Psoas muscle (tissue), 7 donors: ENCODE measurements at regions not wholly inside any gene's neighbourhood (a gene's known extent, or its start where the extent isn't known, plus 50 kb on each side); places are given as distances from the start of the nearest gene placed in this dataset.

Experiments used
- ATAC-seq, 4 donors: fragments of 200-7000 bp; cut with Tn5 transposase; one replicate each; pipeline ENCODE4 v1.9.1; 2020; ENCODE audit warnings: moderate library complexity in 3 of 4, mild to moderate bottlenecking in 2 of 4
- DNase-seq, 2 donors: peaks; one replicate each; pipeline ENCODE4 v3.0.0-alpha.2; 2020
- H3K27ac ChIP-seq: fragments of 200-600 bp; one replicate; pipeline ENCODE4 v1.8.0; 2022
- H3K27me3 ChIP-seq, 3 donors: fragments of 200-600 bp in 1 of 3; one replicate each; pipeline versions ENCODE4 v1.6.1 to v1.8.0; 2013 to 2022; ENCODE audit warnings: low read length in 2 of 3, mild to moderate bottlenecking in 2 of 3, moderate library complexity in 1 of 3; ENCODE audit not compliant: insufficient read depth in 3 of 3
- H3K36me3 ChIP-seq, 2 donors: fragments of 200-600 bp in 1 of 2; one replicate each; pipeline versions ENCODE4 v1.6.1 to v1.8.0; 2013 to 2022; ENCODE audit warnings: low read depth in 1 of 2, mild to moderate bottlenecking in 1 of 2, moderate library complexity in 1 of 2; ENCODE audit not compliant: insufficient read depth in 1 of 2
- H3K4me1 ChIP-seq: fragments of 200-600 bp; one replicate; pipeline ENCODE4 v1.8.0; 2022
- H3K4me3 ChIP-seq: fragments of 200-600 bp; one replicate; pipeline ENCODE4 v1.8.0; 2022; ENCODE audit warnings: mild to moderate bottlenecking
- H3K9me3 ChIP-seq: fragments of 200-600 bp; one replicate; pipeline ENCODE4 v1.8.0; 2022
- CTCF ChIP-seq: fragments of 200-600 bp; IDR thresholded peaks from one replicate; pipeline ENCODE4 v1.8.0; 2022; ENCODE audit warnings: antibody characterized with exemption
- WGBS, 3 donors: extraction: QIAGEN DNeasy Blood & Tissue Kit; methylation state at CpG; one replicate each; pipeline versions ENCODE4 v1.1.6 to v1.1.7; 2013; 5-methylcytosine and 5-hydroxymethylcytosine counted together
- intact Hi-C, 2 donors: fragments of 100-400 bp; cut with DNase I; formaldehyde crosslinking; loops; one replicate each; pipeline versions ENCODE4 v1.11.0 to v1.14.2; 2022
- donor health status: healthy with polysubstance abuse.
- donor health status: DM: no; HTN: no; CAD: no; lungs with moderate emphysema.
- donor health status: Bipolar disorder and iron deficiency.
- donor health status: healthy.
- donor health status: DM: yes; HTN: yes; CAD: no.
- donor health status: DM: no; HTN: no; CAD: no.
- donor health status: DM: yes; HTN: yes; CAD: no.

GRCh38 chr5:152503206-152503605 is 98.1 kb upstream of the NMUR2 start:
- WGBS, 3 donors: 84 to 93% (median 87%) methylated on average over 3 of the region's 3 CpGs
- H3K9me3 ChIP-seq: no peaks in the 10 kb centered on the region
- H3K27ac ChIP-seq: no peak overlapping the region
- no peaks in the 10 kb centered on the region for H3K36me3 ChIP-seq
- intact Hi-C loops: loop anchor here in 1 of 2 donors (10.0 kb wide), 1 partner anchor 678 kb away; no protein-coding TSS in a partner anchor
- H3K4me1 ChIP-seq: no peaks in the 10 kb centered on the region
- ATAC-seq (no peak), DNase-seq (no peak)
- peaks cover 0 to 4% (median 0%) of the 10 kb centered on the region in 3 donors for H3K27me3 ChIP-seq
- TF ChIP-seq CTCF: no peak
- H3K4me3 ChIP-seq: no peak overlapping the region

GRCh38 chr5:152505442-152506042 is 100.5 kb upstream of the NMUR2 start:
- Histone ChIP-seq H3K4me1 (no peaks in the 10 kb centered on the region), H3K9me3 (no peaks in the 10 kb centered on the region), H3K4me3 (no peak overlapping the region), H3K36me3 (no peaks in the 10 kb centered on the region), H3K27ac (no peak overlapping the region), H3K27me3 (peaks cover 0 to 4% (median 0%) of the 10 kb centered on the region in 3 donors)
- ATAC-seq (peak in 2 of 4 donors; percentile 26 to 71), DNase-seq (peak in 1 of 2 donors; percentile 13)
- intact Hi-C loops: loop anchor here (5.0 to 10.0 kb wide), 2 partner anchors 678 to 681 kb away; no protein-coding TSS in a partner anchor
- 12 to 13% (median 12%) methylated on average over 8 of the region's 8 CpGs for WGBS, 3 donors
- TF ChIP-seq CTCF: peak; percentile 39

- TF ChIP-seq CTCF: no peak
- ATAC-seq: no peak
- 83 to 88% (median 84%) methylated on average over 5 of the region's 5 CpGs for WGBS, 3 donors
- H3K9me3 ChIP-seq: no peaks in the 10 kb centered on the region
- peaks cover 0 to 4% (median 0%) of the 10 kb centered on the region in 3 donors for H3K27me3 ChIP-seq
- H3K27ac ChIP-seq: no peak overlapping the region
- DNase-seq: no peak
- intact Hi-C loops: no loop called here
- no peaks in the 10 kb centered on the region for H3K36me3 ChIP-seq
- H3K4me3 ChIP-seq: no peak overlapping the region
- H3K4me1 ChIP-seq: no peaks in the 10 kb centered on the region
These were observed 106.0 kb upstream of the NMUR2 start for GRCh38 chr5:152511120-152511519.

GRCh38 chr5:152511531-152512132 is 106.6 kb upstream of the NMUR2 start:
- H3K27me3 ChIP-seq: peaks cover 0 to 4% (median 0%) of the 10 kb centered on the region in 3 donors
- intact Hi-C loops: no loop called here
- 73 to 79% (median 75%) methylated on average over 7 of the region's 7 CpGs for WGBS, 3 donors
- no peak overlapping the region for H3K27ac ChIP-seq
- no peak overlapping the region for H3K4me3 ChIP-seq
- DNase-seq (no peak), ATAC-seq (no peak)
- no peaks in the 10 kb centered on the region for H3K9me3 ChIP-seq
- no peaks in the 10 kb centered on the region for H3K36me3 ChIP-seq
- H3K4me1 ChIP-seq: no peaks in the 10 kb centered on the region
- TF ChIP-seq CTCF: no peak
